Activated T-helper 2 cell treated with anti-CD3 and anti-CD28 coated beads, Interferon-gamma antibody, Interleukin-2, Interleukin-4, amounts not matched to agents 10 μg/mL and 5 μg/mL and 100 μg/mL, durations not matched to agents 14 hours and 24 hours and 36 hours (primary cell): ENCODE measurements at regions not wholly inside any gene's neighbourhood (a gene's known extent, or its start where the extent isn't known, plus 50 kb on each side); places are given as distances from the start of the nearest gene placed in this dataset.

Experiments
- DNase-seq: peaks from one replicate; pipeline ENCODE4 v3.0.0; 2021; ENCODE audit warnings: low spot score
- H3K27ac Mint-ChIP-seq: one replicate; pipeline ENCODE4 v1.8.0; 2021; ENCODE audit warnings: mixed read lengths
- H3K27me3 Mint-ChIP-seq: one replicate; pipeline ENCODE4 v1.8.0; 2021; ENCODE audit warnings: low read depth, mixed read lengths
- H3K36me3 Mint-ChIP-seq: one replicate; pipeline ENCODE4 v1.8.0; 2021; ENCODE audit warnings: low read depth, mixed read lengths
- H3K4me1 Mint-ChIP-seq: one replicate; pipeline ENCODE4 v1.8.0; 2021; ENCODE audit warnings: low read depth, mixed read lengths
- H3K4me3 Mint-ChIP-seq: one replicate; pipeline ENCODE4 v1.8.0; 2021; ENCODE audit warnings: low read depth, mild to moderate bottlenecking, moderate library complexity, mixed read lengths
- H3K9me3 Mint-ChIP-seq: one replicate; pipeline ENCODE4 v1.8.0; 2021; ENCODE audit warnings: mixed read lengths
- intact Hi-C: fragments of 100-400 bp; cut with micrococcal nuclease; formaldehyde crosslinking; loops from one replicate; pipeline ENCODE4 v1.15.1; 2023

- intact Hi-C loops, result no loop called here
- no peaks in the 10 kb centered on the region for H3K9me3 Mint-ChIP-seq
- peaks cover 10% of the 10 kb centered on the region for H3K27me3 Mint-ChIP-seq
- H3K36me3 Mint-ChIP-seq, result no peaks in the 10 kb centered on the region
- H3K4me1 Mint-ChIP-seq, result no peaks in the 10 kb centered on the region
- H3K4me3 Mint-ChIP-seq, result no peak overlapping the region
- no peak overlapping the region for H3K27ac Mint-ChIP-seq
- DNase-seq, result no peak
Measured at GRCh38 chr7:26499315-26499897, 207.7 kb downstream of the SNX10 start.

GRCh38 chr7:26500749-26501352 is 209.2 kb downstream of the SNX10 start:
- no peaks in the 10 kb centered on the region for H3K4me1 Mint-ChIP-seq
- H3K4me3 Mint-ChIP-seq, result no peak overlapping the region
- H3K36me3 Mint-ChIP-seq, result no peaks in the 10 kb centered on the region
- DNase-seq, result no peak
- no peaks in the 10 kb centered on the region for H3K9me3 Mint-ChIP-seq
- intact Hi-C loops, result loop anchor here (2.0 kb wide), 2 partner anchors 124 to 606 kb away; no protein-coding TSS in a partner anchor
- H3K27ac Mint-ChIP-seq, result no peak overlapping the region
- peaks cover 13% of the 10 kb centered on the region for H3K27me3 Mint-ChIP-seq

GRCh38 chr7:26504411-26505120 is 212.9 kb downstream of the SNX10 start:
- Mint-ChIP-seq H3K36me3 (no peaks in the 10 kb centered on the region), H3K4me3 (no peak overlapping the region), H3K4me1 (no peaks in the 10 kb centered on the region), H3K27me3 (peaks cover 10% of the 10 kb centered on the region), H3K9me3 (no peaks in the 10 kb centered on the region), H3K27ac (no peak overlapping the region)
- no peak for DNase-seq
- intact Hi-C loops, result no loop called here

DNA sequence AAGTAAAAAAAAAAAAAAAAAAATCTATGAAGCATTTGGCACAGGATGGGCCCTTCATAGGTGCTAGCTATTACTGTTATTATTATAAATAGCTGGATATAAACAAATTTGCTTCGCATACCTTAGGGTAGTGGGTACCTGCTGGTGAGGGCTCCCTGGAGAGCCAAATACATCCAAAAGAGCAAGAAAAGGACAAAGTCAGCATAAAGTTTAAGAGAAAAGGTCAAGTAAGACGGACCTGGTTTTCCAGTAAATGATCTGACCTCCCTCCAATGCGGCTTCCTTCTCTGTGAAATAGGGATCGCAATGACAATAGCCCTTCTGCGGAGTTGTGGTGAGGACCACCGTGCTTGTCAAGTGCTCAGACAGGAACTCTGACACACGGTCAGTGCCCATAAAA is 214.5 kb downstream of the SNX10 start:
- peaks cover 14% of the 10 kb centered on the region for H3K27me3 Mint-ChIP-seq
- no peak for DNase-seq
- no peaks in the 10 kb centered on the region for H3K9me3 Mint-ChIP-seq
- intact Hi-C loops, result no loop called here
- no peak overlapping the region for H3K27ac Mint-ChIP-seq
- H3K4me1 Mint-ChIP-seq, result no peaks in the 10 kb centered on the region
- no peaks in the 10 kb centered on the region for H3K36me3 Mint-ChIP-seq
- no peak overlapping the region for H3K4me3 Mint-ChIP-seq

GRCh38 chr7:26507108-26507987 is 215.7 kb downstream of the SNX10 start:
- intact Hi-C loops, result no loop called here
- H3K9me3 Mint-ChIP-seq, result no peaks in the 10 kb centered on the region
- H3K27me3 Mint-ChIP-seq, result peaks cover 21% of the 10 kb centered on the region
- H3K4me3 Mint-ChIP-seq, result no peak overlapping the region
- H3K4me1 Mint-ChIP-seq, result no peaks in the 10 kb centered on the region
- DNase-seq, result no peak
- H3K36me3 Mint-ChIP-seq, result no peaks in the 10 kb centered on the region
- no peak overlapping the region for H3K27ac Mint-ChIP-seq

- H3K4me3 Mint-ChIP-seq, result no peak overlapping the region
- peaks cover 16% of the 10 kb centered on the region for H3K27me3 Mint-ChIP-seq
- H3K9me3 Mint-ChIP-seq, result no peaks in the 10 kb centered on the region
- no peak for DNase-seq
- no peak overlapping the region for H3K27ac Mint-ChIP-seq
- H3K4me1 Mint-ChIP-seq, result no peaks in the 10 kb centered on the region
- no peaks in the 10 kb centered on the region for H3K36me3 Mint-ChIP-seq
- intact Hi-C loops, result no loop called here
Measured at GRCh38 chr7:26508481-26508880, 216.8 kb downstream of the SNX10 start.

GRCh38 chr7:26508917-26509316 is 217.3 kb downstream of the SNX10 start:
- intact Hi-C loops, result no loop called here
- Mint-ChIP-seq H3K27ac (no peak overlapping the region), H3K9me3 (no peaks in the 10 kb centered on the region), H3K27me3 (peaks cover 14% of the 10 kb centered on the region), H3K36me3 (no peaks in the 10 kb centered on the region), H3K4me3 (no peak overlapping the region), H3K4me1 (no peaks in the 10 kb centered on the region)
- DNase-seq, result no peak

DNA sequence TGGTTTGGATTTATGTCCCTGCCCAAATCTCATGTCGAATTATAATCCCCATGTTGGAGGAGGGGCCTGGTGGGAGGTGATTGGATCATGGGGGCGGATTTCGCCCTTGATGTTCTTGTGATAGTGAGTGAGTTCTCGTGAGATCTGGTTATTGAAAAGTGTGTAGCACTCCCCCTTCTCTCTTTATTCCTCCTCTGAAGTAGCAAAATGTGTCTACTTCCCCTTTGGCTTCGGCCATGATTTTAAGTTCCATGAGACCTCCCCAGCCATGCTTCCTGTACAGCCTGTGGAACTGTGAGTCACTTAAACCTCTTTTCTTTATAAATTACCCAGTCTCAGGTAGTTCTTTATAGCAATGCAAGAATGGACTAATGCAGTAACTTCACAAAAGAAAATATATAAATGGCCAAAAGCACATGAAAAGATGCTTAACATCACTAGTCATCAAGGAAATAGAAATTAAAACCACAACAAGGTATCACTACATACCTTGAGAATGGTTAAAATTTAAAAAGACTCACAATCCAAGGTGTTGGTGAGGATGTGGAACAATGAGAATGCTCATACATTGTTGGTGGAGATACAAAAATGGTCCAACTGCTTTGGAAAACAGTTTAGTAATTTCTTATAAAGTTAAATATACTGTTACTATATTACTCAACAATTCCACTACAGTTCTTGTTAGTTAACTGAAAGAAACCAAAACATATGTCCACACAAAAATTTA is 218.7 kb downstream of the SNX10 start:
- Mint-ChIP-seq H3K27ac (no peak overlapping the region), H3K4me1 (no peaks in the 10 kb centered on the region), H3K9me3 (no peaks in the 10 kb centered on the region), H3K4me3 (no peak overlapping the region), H3K36me3 (no peaks in the 10 kb centered on the region), H3K27me3 (peaks cover 11% of the 10 kb centered on the region)
- DNase-seq, result no peak
- intact Hi-C loops, result no loop called here

- H3K36me3 Mint-ChIP-seq, result no peaks in the 10 kb centered on the region
- H3K9me3 Mint-ChIP-seq, result no peaks in the 10 kb centered on the region
- H3K27me3 Mint-ChIP-seq, result peaks cover 11% of the 10 kb centered on the region
- no peak overlapping the region for H3K4me3 Mint-ChIP-seq
- intact Hi-C loops, result no loop called here
- DNase-seq, result no peak
- no peaks in the 10 kb centered on the region for H3K4me1 Mint-ChIP-seq
- no peak overlapping the region for H3K27ac Mint-ChIP-seq
Measured at GRCh38 chr7:26511866-26512265, 220.2 kb downstream of the SNX10 start.

DNA sequence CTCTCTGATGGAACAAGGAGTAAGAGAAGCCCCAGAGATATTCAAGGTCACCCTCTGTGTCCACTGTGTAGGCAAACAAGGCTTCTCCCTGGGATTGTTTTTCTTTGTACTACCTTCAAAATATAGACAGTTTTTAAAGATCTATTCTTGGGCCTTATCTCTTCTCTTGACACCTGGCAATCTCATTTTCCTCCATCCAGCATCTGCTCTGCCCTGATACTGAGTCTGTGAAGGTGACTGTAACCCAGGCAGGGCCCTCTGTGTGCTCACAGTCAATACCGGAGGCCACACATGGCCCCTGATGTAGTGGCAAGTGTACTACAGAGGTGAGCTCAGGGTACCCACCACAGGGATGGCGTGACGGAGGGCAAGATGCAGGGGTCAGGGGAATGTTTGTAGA is 221.1 kb downstream of the SNX10 start:
- no peak for DNase-seq
- H3K4me3 Mint-ChIP-seq, result no peak overlapping the region
- intact Hi-C loops, result no loop called here
- no peak overlapping the region for H3K27ac Mint-ChIP-seq
- peaks cover 11% of the 10 kb centered on the region for H3K27me3 Mint-ChIP-seq
- H3K36me3 Mint-ChIP-seq, result no peaks in the 10 kb centered on the region
- no peaks in the 10 kb centered on the region for H3K9me3 Mint-ChIP-seq
- no peaks in the 10 kb centered on the region for H3K4me1 Mint-ChIP-seq

- H3K4me1 Mint-ChIP-seq, result no peaks in the 10 kb centered on the region
- H3K9me3 Mint-ChIP-seq, result no peaks in the 10 kb centered on the region
- intact Hi-C loops, result no loop called here
- no peak overlapping the region for H3K27ac Mint-ChIP-seq
- H3K36me3 Mint-ChIP-seq, result no peaks in the 10 kb centered on the region
- no peak for DNase-seq
- H3K27me3 Mint-ChIP-seq, result peaks cover 11% of the 10 kb centered on the region
- no peak overlapping the region for H3K4me3 Mint-ChIP-seq
Measured at GRCh38 chr7:26513948-26514347, 222.3 kb downstream of the SNX10 start.

DNA sequence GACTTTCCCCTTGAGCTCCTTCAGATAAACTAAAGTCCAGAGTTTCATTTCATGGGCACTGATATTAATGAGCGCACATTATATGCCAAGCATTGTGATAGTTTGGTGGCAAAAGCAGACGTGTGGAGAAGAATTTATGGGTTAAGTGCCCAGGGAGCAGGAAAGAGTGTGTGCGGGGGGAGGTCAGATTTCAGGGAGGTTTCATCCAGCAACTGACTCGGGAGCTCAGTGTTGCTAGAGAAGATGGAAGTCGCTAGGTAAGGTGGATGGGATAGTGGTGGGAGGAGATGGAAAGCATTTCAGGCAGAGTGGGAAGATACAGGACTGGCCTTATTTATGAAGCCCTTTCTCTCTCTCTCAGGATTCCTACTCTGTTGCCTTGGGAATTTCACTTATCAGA is 223.0 kb downstream of the SNX10 start:
- peaks cover 11% of the 10 kb centered on the region for H3K27me3 Mint-ChIP-seq
- intact Hi-C loops, result no loop called here
- H3K4me1 Mint-ChIP-seq, result no peaks in the 10 kb centered on the region
- no peak for DNase-seq
- H3K9me3 Mint-ChIP-seq, result no peaks in the 10 kb centered on the region
- no peak overlapping the region for H3K27ac Mint-ChIP-seq
- H3K36me3 Mint-ChIP-seq, result no peaks in the 10 kb centered on the region
- no peak overlapping the region for H3K4me3 Mint-ChIP-seq
